ENCODE measurements at regions not wholly inside any gene's neighbourhood (a gene's known extent, or its start where the extent isn't known, plus 50 kb on each side); places are given as distances from the start of the nearest gene placed in this dataset.

DNA sequence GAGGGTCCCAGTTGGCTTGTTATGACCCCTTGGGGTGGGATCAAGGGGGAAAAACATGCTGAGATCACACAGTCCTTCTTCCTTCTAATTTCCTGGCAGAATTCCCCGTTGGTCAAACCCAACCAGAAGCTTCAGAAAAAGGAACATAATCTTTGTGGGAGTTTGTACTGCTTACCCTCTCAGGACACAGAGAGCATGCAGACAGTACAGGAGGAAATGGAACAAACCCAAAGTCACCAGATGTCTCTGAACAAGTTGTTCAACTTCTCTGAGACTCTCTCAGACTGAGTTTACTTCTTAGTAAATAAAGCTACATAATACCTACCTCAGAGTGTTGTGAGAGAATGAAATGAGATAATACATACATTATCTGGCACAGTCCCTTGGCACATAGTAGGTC is 181.1 kb upstream of the TSHZ2 start:
- TF ChIP-seq CEBPB (IDR thresholded peaks at IDR 0.05) (no peak), EP300 (IDR thresholded peaks at IDR 0.05; ENCODE audit: borderline replicate concordance) (no peak), TAF1 (IDR thresholded peaks at IDR 0.05; ENCODE audit: low read depth) (no peak)

DNA sequence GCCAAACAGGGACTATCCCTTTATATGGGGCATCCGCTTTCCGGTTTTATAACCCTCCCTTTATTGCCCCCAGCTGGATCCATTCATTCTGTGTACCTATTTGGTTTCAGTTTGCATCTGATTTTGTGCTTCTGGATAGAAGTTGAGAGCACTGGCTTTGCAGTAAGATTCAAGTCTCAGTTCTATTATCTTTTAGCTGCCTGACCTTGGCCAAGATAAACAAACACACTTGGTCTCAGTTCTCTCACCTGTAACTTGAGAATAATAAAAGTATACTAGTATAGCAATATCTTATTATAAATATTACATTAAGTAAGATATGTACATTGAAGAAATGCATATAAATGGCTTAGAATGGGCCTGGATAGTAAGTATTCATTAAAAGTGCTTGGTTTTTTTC is 182.4 kb upstream of the TSHZ2 start:
- no peak for TF ChIP-seq RAD21 (IDR thresholded peaks at IDR 0.05; ENCODE audit: low read depth)
- no peak for TF ChIP-seq YY1 (IDR thresholded peaks at IDR 0.05; ENCODE audit: low read depth)
- TF ChIP-seq NFIC (IDR thresholded peaks at IDR 0.05): no peak
- no peak for TF ChIP-seq TEAD4 (IDR thresholded peaks at IDR 0.05)
- TF ChIP-seq TCF12 (IDR thresholded peaks at IDR 0.05; ENCODE audit: low read depth): no peak
- TF ChIP-seq CREB1 (IDR thresholded peaks at IDR 0.05; ENCODE audit: low read depth): no peak
- TF ChIP-seq FOXM1 (IDR thresholded peaks at IDR 0.05; ENCODE audit: borderline replicate concordance, low read depth): no peak
- TF ChIP-seq, protein P1, sequence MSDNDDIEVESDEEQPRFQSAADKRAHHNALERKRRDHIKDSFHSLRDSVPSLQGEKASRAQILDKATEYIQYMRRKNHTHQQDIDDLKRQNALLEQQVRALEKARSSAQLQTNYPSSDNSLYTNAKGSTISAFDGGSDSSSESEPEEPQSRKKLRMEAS (IDR thresholded peaks at IDR 0.05): no peak

DNA sequence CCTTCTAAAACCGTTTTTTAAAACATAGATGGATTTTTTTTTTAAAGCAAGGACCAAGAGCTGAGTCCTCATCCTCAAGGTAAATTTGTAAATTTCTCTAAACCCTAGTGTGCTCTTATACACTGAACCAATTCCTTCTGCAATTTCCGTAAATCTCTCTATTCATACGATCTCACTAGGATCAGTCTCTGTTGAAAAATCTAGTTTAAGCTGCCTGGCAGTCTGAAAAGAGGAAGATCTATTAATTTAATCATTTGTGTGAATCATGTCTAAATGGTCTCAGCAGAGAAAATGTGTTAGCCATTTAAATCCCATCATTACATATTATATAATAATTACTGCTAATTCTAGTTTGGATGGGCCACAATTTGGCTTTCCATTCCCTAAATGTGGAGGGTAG is 184.2 kb upstream of the TSHZ2 start:
- TF ChIP-seq NFIC (IDR thresholded peaks at IDR 0.05) (no peak), RAD21 (IDR thresholded peaks at IDR 0.05; ENCODE audit: low read depth) (no peak), FOXM1 (IDR thresholded peaks at IDR 0.05; ENCODE audit: borderline replicate concordance, low read depth) (no peak), TEAD4 (IDR thresholded peaks at IDR 0.05) (no peak), CEBPB (IDR thresholded peaks at IDR 0.05) (no peak), TCF12 (IDR thresholded peaks at IDR 0.05; ENCODE audit: low read depth) (no peak)
- TF ChIP-seq, protein P1 (IDR thresholded peaks at IDR 0.05): no peak
- TF ChIP-seq, protein P2, sequence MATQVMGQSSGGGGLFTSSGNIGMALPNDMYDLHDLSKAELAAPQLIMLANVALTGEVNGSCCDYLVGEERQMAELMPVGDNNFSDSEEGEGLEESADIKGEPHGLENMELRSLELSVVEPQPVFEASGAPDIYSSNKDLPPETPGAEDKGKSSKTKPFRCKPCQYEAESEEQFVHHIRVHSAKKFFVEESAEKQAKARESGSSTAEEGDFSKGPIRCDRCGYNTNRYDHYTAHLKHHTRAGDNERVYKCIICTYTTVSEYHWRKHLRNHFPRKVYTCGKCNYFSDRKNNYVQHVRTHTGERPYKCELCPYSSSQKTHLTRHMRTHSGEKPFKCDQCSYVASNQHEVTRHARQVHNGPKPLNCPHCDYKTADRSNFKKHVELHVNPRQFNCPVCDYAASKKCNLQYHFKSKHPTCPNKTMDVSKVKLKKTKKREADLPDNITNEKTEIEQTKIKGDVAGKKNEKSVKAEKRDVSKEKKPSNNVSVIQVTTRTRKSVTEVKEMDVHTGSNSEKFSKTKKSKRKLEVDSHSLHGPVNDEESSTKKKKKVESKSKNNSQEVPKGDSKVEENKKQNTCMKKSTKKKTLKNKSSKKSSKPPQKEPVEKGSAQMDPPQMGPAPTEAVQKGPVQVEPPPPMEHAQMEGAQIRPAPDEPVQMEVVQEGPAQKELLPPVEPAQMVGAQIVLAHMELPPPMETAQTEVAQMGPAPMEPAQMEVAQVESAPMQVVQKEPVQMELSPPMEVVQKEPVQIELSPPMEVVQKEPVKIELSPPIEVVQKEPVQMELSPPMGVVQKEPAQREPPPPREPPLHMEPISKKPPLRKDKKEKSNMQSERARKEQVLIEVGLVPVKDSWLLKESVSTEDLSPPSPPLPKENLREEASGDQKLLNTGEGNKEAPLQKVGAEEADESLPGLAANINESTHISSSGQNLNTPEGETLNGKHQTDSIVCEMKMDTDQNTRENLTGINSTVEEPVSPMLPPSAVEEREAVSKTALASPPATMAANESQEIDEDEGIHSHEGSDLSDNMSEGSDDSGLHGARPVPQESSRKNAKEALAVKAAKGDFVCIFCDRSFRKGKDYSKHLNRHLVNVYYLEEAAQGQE (IDR thresholded peaks at IDR 0.05; ENCODE audit: low read depth): no peak
- TF ChIP-seq, protein P3, sequence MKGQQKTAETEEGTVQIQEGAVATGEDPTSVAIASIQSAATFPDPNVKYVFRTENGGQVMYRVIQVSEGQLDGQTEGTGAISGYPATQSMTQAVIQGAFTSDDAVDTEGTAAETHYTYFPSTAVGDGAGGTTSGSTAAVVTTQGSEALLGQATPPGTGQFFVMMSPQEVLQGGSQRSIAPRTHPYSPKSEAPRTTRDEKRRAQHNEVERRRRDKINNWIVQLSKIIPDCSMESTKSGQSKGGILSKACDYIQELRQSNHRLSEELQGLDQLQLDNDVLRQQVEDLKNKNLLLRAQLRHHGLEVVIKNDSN (IDR thresholded peaks at IDR 0.05): no peak

DNA sequence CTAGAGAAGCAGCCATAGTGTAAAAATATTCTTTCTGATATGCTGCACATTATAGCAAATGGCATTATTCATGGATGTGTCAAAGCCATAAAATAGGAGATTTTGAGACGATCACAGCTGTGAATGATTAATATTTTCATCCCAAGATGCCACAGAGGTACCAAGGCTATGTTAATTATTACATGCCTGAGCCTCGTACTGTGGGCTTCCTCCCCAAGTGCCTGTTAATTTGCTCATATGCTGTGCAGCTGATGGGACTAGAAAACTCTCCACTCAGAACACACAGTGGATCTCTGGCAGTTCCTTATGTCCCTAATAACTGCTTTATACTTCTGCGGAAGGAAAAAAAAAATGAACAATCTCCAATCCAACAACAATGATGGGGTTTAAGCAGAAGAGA is 184.9 kb upstream of the TSHZ2 start:
- TF ChIP-seq FOXM1 (IDR thresholded peaks at IDR 0.05; ENCODE audit: borderline replicate concordance, low read depth): no peak
- TF ChIP-seq NFIC (IDR thresholded peaks at IDR 0.05): no peak
- no peak for TF ChIP-seq EP300 (IDR thresholded peaks at IDR 0.05; ENCODE audit: borderline replicate concordance)
- TF ChIP-seq CREB1 (IDR thresholded peaks at IDR 0.05; ENCODE audit: low read depth): no peak
- TF ChIP-seq, protein P3 (IDR thresholded peaks at IDR 0.05): no peak
- no peak for TF ChIP-seq ZBTB7A (IDR thresholded peaks at IDR 0.05; ENCODE audit: low read depth)
- no peak for TF ChIP-seq EGR1 (IDR thresholded peaks at IDR 0.05)
- TF ChIP-seq YY1 (IDR thresholded peaks at IDR 0.05; ENCODE audit: low read depth): no peak
- no peak for TF ChIP-seq CEBPB (IDR thresholded peaks at IDR 0.05)
- no peak for TF ChIP-seq TEAD4 (IDR thresholded peaks at IDR 0.05)
- TF ChIP-seq TAF1 (IDR thresholded peaks at IDR 0.05; ENCODE audit: low read depth): no peak
- TF ChIP-seq, protein P2 (IDR thresholded peaks at IDR 0.05; ENCODE audit: low read depth): no peak
- no peak for TF ChIP-seq RAD21 (IDR thresholded peaks at IDR 0.05; ENCODE audit: low read depth)
- TF ChIP-seq TCF12 (IDR thresholded peaks at IDR 0.05; ENCODE audit: low read depth): no peak
- TF ChIP-seq, protein P1 (IDR thresholded peaks at IDR 0.05): no peak

DNA sequence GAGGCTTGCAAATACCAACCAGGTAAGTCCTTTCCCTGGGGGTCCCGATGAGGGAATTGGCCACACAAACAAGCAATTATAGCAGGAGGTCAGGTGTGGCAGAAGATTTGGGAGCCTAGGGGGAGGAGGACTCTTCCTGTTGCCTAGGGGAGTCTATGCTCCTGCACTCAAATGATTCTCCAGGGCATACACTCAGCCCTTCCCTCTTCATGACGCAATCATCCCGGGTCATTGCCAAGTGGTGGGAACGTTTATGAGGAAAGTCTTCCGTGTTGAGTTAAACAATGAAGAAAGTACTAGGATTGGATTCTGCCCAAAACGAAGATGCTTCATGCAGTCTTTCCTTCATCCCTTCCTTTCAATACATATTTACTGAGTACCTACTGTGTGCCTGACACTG is 186.5 kb upstream of the TSHZ2 start:
- TF ChIP-seq, protein P2 (IDR thresholded peaks at IDR 0.05; ENCODE audit: low read depth): no peak
- TF ChIP-seq NFIC (IDR thresholded peaks at IDR 0.05): no peak
- TF ChIP-seq, protein P3 (IDR thresholded peaks at IDR 0.05): no peak
- TF ChIP-seq, protein P1 (IDR thresholded peaks at IDR 0.05): no peak
- no peak for TF ChIP-seq TEAD4 (IDR thresholded peaks at IDR 0.05)
- no peak for TF ChIP-seq RAD21 (IDR thresholded peaks at IDR 0.05; ENCODE audit: low read depth)
- no peak for TF ChIP-seq TAF1 (IDR thresholded peaks at IDR 0.05; ENCODE audit: low read depth)
- TF ChIP-seq CEBPB (IDR thresholded peaks at IDR 0.05): no peak
- TF ChIP-seq YY1 (IDR thresholded peaks at IDR 0.05; ENCODE audit: low read depth): no peak
- no peak for TF ChIP-seq TCF12 (IDR thresholded peaks at IDR 0.05; ENCODE audit: low read depth)
